ENCODE measurements at regions not wholly inside any gene's neighbourhood (a gene's known extent, or its start where the extent isn't known, plus 50 kb on each side); places are given as distances from the start of the nearest gene placed in this dataset.

- intact Hi-C loops (cut with DNase I; ENCODE audit: low total_unique reads), result no loop called here
- H3K4me3 ChIP-seq, result peak overlapping the region; percentile 47 to 50
- DNase-seq, result peak in 1 of 2 donors; percentile 26
- H3K4me1 ChIP-seq, result peaks cover 0 to 78% (median 32%) of the 10 kb centered on the region in 4 donors
- no peaks in the 10 kb centered on the region for H3K36me3 ChIP-seq
- H3K27ac ChIP-seq, result peak overlapping the region; percentile 92 to 94
- no peak for TF ChIP-seq CTCF (IDR thresholded peaks at IDR 0.05)
- no peaks in the 10 kb centered on the region for H3K27me3 ChIP-seq
- no peaks in the 10 kb centered on the region for H3K9me3 ChIP-seq
Measured at GRCh38 chr10:10798102-10798863, 219.4 kb upstream of the CELF2 start.

- H3K4me3 ChIP-seq, result peak overlapping the region; percentile 47 to 50
- H3K36me3 ChIP-seq, result no peaks in the 10 kb centered on the region
- H3K27ac ChIP-seq, result peak overlapping the region; percentile 92 to 94
- no peak for DNase-seq
- H3K9me3 ChIP-seq, result no peaks in the 10 kb centered on the region
- intact Hi-C loops (cut with DNase I; ENCODE audit: low total_unique reads), result no loop called here
- H3K4me1 ChIP-seq, result peaks cover 0 to 84% (median 35%) of the 10 kb centered on the region in 4 donors
- no peak for TF ChIP-seq CTCF (IDR thresholded peaks at IDR 0.05)
- H3K27me3 ChIP-seq, result no peaks in the 10 kb centered on the region
Measured at GRCh38 chr10:10798864-10799192, 218.8 kb upstream of the CELF2 start.

GRCh38 chr10:10800961-10801360 is 216.7 kb upstream of the CELF2 start:
- DNase-seq, result no peak
- peaks cover 0 to 100% (median 42%) of the 10 kb centered on the region in 4 donors for H3K4me1 ChIP-seq
- no peaks in the 10 kb centered on the region for H3K36me3 ChIP-seq
- no peaks in the 10 kb centered on the region for H3K27me3 ChIP-seq
- no peaks in the 10 kb centered on the region for H3K9me3 ChIP-seq
- H3K4me3 ChIP-seq, result peak overlapping the region; percentile 4 to 11
- intact Hi-C loops (cut with DNase I; ENCODE audit: low total_unique reads), result loop anchor here (10.0 kb wide), 1 partner anchor 214 kb away; the partner anchor contains the start of gene CELF2
- no peak for TF ChIP-seq CTCF (IDR thresholded peaks at IDR 0.05)
- peak overlapping the region; percentile 60 to 94 for H3K27ac ChIP-seq

- Histone ChIP-seq H3K9me3 (no peaks in the 10 kb centered on the region), H3K27ac (peak overlapping the region; percentile 39 to 94), H3K4me3 (no peak overlapping the region), H3K4me1 (peaks cover 0 to 98% (median 38%) of the 10 kb centered on the region in 4 donors), H3K36me3 (no peaks in the 10 kb centered on the region), H3K27me3 (no peaks in the 10 kb centered on the region)
- intact Hi-C loops (cut with DNase I; ENCODE audit: low total_unique reads), result loop anchor here (10.0 kb wide), 1 partner anchor 212 kb away; the partner anchor contains the start of gene CELF2
- TF ChIP-seq CTCF (IDR thresholded peaks at IDR 0.05), result no peak
- peak; percentile 70 to 74 for DNase-seq
Measured at GRCh38 chr10:10803278-10803677, 214.4 kb upstream of the CELF2 start.

GRCh38 chr10:10804061-10804460 is 213.6 kb upstream of the CELF2 start:
- H3K27ac ChIP-seq, result peak overlapping the region; percentile 39 to 94
- H3K4me1 ChIP-seq, result peaks cover 0 to 90% (median 35%) of the 10 kb centered on the region in 4 donors
- intact Hi-C loops (cut with DNase I; ENCODE audit: low total_unique reads), result loop anchor here (10.0 kb wide), 1 partner anchor 211 kb away; the partner anchor contains the start of gene CELF2
- no peaks in the 10 kb centered on the region for H3K36me3 ChIP-seq
- no peak overlapping the region for H3K4me3 ChIP-seq
- H3K9me3 ChIP-seq, result no peaks in the 10 kb centered on the region
- TF ChIP-seq CTCF (IDR thresholded peaks at IDR 0.05), result no peak
- H3K27me3 ChIP-seq, result no peaks in the 10 kb centered on the region
- no peak for DNase-seq

All from tibial artery (tissue), 4 donors.